Right lung (tissue), 2 donors: ENCODE measurements at regions not wholly inside any gene's neighbourhood (a gene's known extent, or its start where the extent isn't known, plus 50 kb on each side); places are given as distances from the start of the nearest gene placed in this dataset.
A peak's percentile ranks its signal among the peaks of the same experiment; 100 is the strongest.

Experiments
- DNase-seq, 2 donors: peaks; one replicate each; pipeline ENCODE4 v3.0.0-alpha.2; 2013

GRCh38 chr2:226529556-226529955 lies 270.1 kb downstream of the IRS1 start:
- DNase-seq, result no peak

- no peak for DNase-seq
These were observed 272.9 kb downstream of the IRS1 start for GRCh38 chr2:226526716-226527115.

GRCh38 chr2:226524381-226524843 lies 275.2 kb downstream of the IRS1 start:
- peak; percentile 38 to 45 for DNase-seq

- DNase-seq, result no peak
These were observed 278.9 kb downstream of the IRS1 start for GRCh38 chr2:226520723-226521122.

- DNase-seq, result no peak
These were observed 284.1 kb downstream of the IRS1 start for GRCh38 chr2:226515344-226516055.

GRCh38 chr2:226514895-226515294 lies 284.7 kb downstream of the IRS1 start:
- DNase-seq, result no peak

- no peak for DNase-seq
These were observed 288.3 kb downstream of the IRS1 start for GRCh38 chr2:226511311-226511710.

GRCh38 chr2:226508683-226509082 lies 290.9 kb downstream of the IRS1 start:
- no peak for DNase-seq

- DNase-seq, result no peak
These were observed 291.6 kb downstream of the IRS1 start for GRCh38 chr2:226508005-226508404.

GRCh38 chr2:226497146-226497909 lies 302.3 kb downstream of the IRS1 start:
- DNase-seq, result no peak

- no peak for DNase-seq
These were observed 303.4 kb downstream of the IRS1 start for GRCh38 chr2:226496273-226496550.

GRCh38 chr2:226495466-226496272 lies 304.0 kb downstream of the IRS1 start:
- DNase-seq, result no peak

- no peak for DNase-seq
These were observed 308.5 kb downstream of the IRS1 start for GRCh38 chr2:226491112-226491511.

GRCh38 chr2:226489775-226490541 lies 309.7 kb downstream of the IRS1 start:
- DNase-seq, result no peak

GRCh38 chr2:226488034-226488433 lies 311.6 kb downstream of the IRS1 start:
- no peak for DNase-seq

GRCh38 chr2:226487573-226487972 lies 312.0 kb downstream of the IRS1 start:
- DNase-seq, result no peak

- DNase-seq, result no peak
These were observed 315.6 kb downstream of the IRS1 start for GRCh38 chr2:226483745-226484619.

- DNase-seq, result no peak
These were observed 316.5 kb downstream of the IRS1 start for GRCh38 chr2:226483143-226483542.

GRCh38 chr2:226478109-226478809 lies 321.4 kb downstream of the IRS1 start:
- no peak for DNase-seq
